H1 (cell line): ENCODE measurements at regions not wholly inside any gene's neighbourhood (a gene's known extent, or its start where the extent isn't known, plus 50 kb on each side); places are given as distances from the start of the nearest gene placed in this dataset.

Source experiments
- CTCF ChIA-PET: fragments of 300-600 bp; sonication (Branson Sonifier 250); formaldehyde crosslinking; loops from one replicate; lab custom pipeline; 2021; ENCODE audit not compliant: partially characterized antibody; lab: Charles Lee
- POLR2A ChIA-PET: fragments of 300-600 bp; sonication (Branson Sonifier 250); formaldehyde crosslinking; loops from one replicate; lab custom pipeline; 2021; ENCODE audit warnings: inconsistent platforms; ENCODE audit not compliant: partially characterized antibody; lab: Charles Lee
- DNase-seq, 2 experiments: peaks; one replicate each; pipeline versions ENCODE4 v3.0.0 to v3.0.0-alpha.2; 2010 to 2022; ENCODE audit warnings: low spot score in 2 of 2, low read depth in 1 of 2, mixed read lengths in 1 of 2
- FAIRE-seq: peaks from 2 replicates; lab custom pipeline; 2011; peaks lifted over from hg19 to GRCh38; lab: Jason Lieb, UNC
- H2AFZ ChIP-seq: 2 replicates; pipeline ENCODE4 v1.8.1; 2012; ENCODE audit warnings: low read length, inconsistent platforms
- H2AK5ac ChIP-seq: 2 replicates; pipeline ENCODE4 v1.6.1; 2013; ENCODE audit warnings: low read depth, low read length
- H2BK120ac ChIP-seq: replicated peaks from 2 replicates; pipeline ENCODE3; 2013; ENCODE audit warnings: low read depth, low read length, inconsistent platforms
- H2BK12ac ChIP-seq: 2 replicates; pipeline ENCODE4 v1.6.1; 2013; ENCODE audit warnings: low read depth, low read length
- H2BK15ac ChIP-seq: 2 replicates; pipeline ENCODE4 v1.6.1; 2013; ENCODE audit warnings: low read length
- H2BK20ac ChIP-seq: 2 replicates; pipeline ENCODE4 v1.6.1; 2013; ENCODE audit warnings: low read length
- H2BK5ac ChIP-seq: 2 replicates; pipeline ENCODE4 v1.6.1; 2013; ENCODE audit warnings: low read depth, low read length
- H3K14ac ChIP-seq: 2 replicates; pipeline ENCODE4 v1.6.1; 2013; ENCODE audit warnings: inconsistent platforms; ENCODE audit not compliant: insufficient read length
- H3K18ac ChIP-seq: 2 replicates; pipeline ENCODE4 v1.6.1; 2013; ENCODE audit warnings: low read length; ENCODE audit errors: extremely low read depth
- H3K23ac ChIP-seq: 2 replicates; pipeline ENCODE4 v1.6.1; 2013; ENCODE audit warnings: inconsistent platforms; ENCODE audit not compliant: insufficient read length
- H3K23me2 ChIP-seq: 2 replicates; pipeline ENCODE4 v1.6.1; 2013; ENCODE audit warnings: low read depth, low read length
- H3K27ac ChIP-seq: 2 replicates; pipeline ENCODE4 v1.6.1; 2011; ENCODE audit warnings: low read depth, low read length, inconsistent platforms
- H3K27me3 ChIP-seq, 4 experiments: replicated peaks in 1 of 4; 1 replicate in 1 of 4; 2 replicates in 3 of 4; pipeline versions ENCODE4 v1.6.1 to v1.8.1; 2011 to 2013; ENCODE audit warnings: low read length in 3 of 4, mild to moderate bottlenecking in 3 of 4, inconsistent platforms in 2 of 4, mixed read lengths in 2 of 4, moderate library complexity in 1 of 4; ENCODE audit not compliant: control insufficient read depth in 3 of 4, insufficient read depth in 3 of 4; ENCODE audit errors: extremely low read depth in 1 of 4
- H3K36me3 ChIP-seq, 4 experiments: 2 replicates each; pipeline versions ENCODE4 v1.6.1 to v1.8.1; 2011 to 2013; ENCODE audit warnings: mild to moderate bottlenecking in 4 of 4, low read length in 3 of 4, moderate library complexity in 2 of 4, control low read depth in 1 of 4, inconsistent platforms in 1 of 4; ENCODE audit not compliant: insufficient read depth in 4 of 4, control insufficient read depth in 2 of 4
- H3K4ac ChIP-seq: replicated peaks from 2 replicates; pipeline ENCODE3; 2013; ENCODE audit warnings: low read length, low read depth, mixed read lengths, inconsistent platforms; ENCODE audit not compliant: insufficient read length
- H3K4me1 ChIP-seq, 4 experiments: replicated peaks in 1 of 4; 1 replicate in 1 of 4; 2 replicates in 3 of 4; pipeline versions ENCODE4 v1.6.1 to v1.8.1; 2011 to 2013; ENCODE audit warnings: low read length in 3 of 4, inconsistent platforms in 2 of 4, mixed read lengths in 1 of 4; ENCODE audit not compliant: insufficient read depth in 4 of 4, control insufficient read depth in 3 of 4
- H3K4me2 ChIP-seq, 2 experiments: 2 replicates each; pipeline versions ENCODE4 v1.6.1 to v1.8.1; 2011 to 2013; ENCODE audit warnings: low read depth in 2 of 2, low read length in 2 of 2, control low read depth in 1 of 2, inconsistent platforms in 1 of 2, mild to moderate bottlenecking in 1 of 2; ENCODE audit not compliant: insufficient read depth in 1 of 2
- H3K4me3 ChIP-seq, 4 experiments: fragments of 200-600, 300-600 bp in 1 of 4; sonication (generic), shearing (Covaris generic), sonication (Bioruptor Twin) in 1 of 4; 2 replicates each; pipeline versions ENCODE4 v1.5.1 to v1.8.1; 2011 to 2016; ENCODE audit warnings: low read length in 4 of 4, low read depth in 3 of 4, control low read depth in 2 of 4, inconsistent platforms in 2 of 4, mild to moderate bottlenecking in 2 of 4, mixed read lengths in 1 of 4, moderate library complexity in 1 of 4; ENCODE audit not compliant: insufficient read depth in 2 of 4; ENCODE audit errors: extremely low read depth in 1 of 4
- H3K56ac ChIP-seq: replicated peaks from 2 replicates; pipeline ENCODE3; 2013; ENCODE audit warnings: low read depth, mild to moderate bottlenecking, mixed read lengths, low read length, inconsistent platforms; ENCODE audit not compliant: insufficient read length
- H3K79me1 ChIP-seq: 2 replicates; pipeline ENCODE4 v1.6.1; 2013; ENCODE audit warnings: low read depth, low read length, control low read depth
- H3K79me2 ChIP-seq, 2 experiments: 2 replicates each; pipeline versions ENCODE4 v1.6.1 to v1.8.1; 2012 to 2013; ENCODE audit warnings: low read length in 2 of 2, mild to moderate bottlenecking in 2 of 2, inconsistent platforms in 1 of 2; ENCODE audit not compliant: insufficient read depth in 2 of 2, control insufficient read depth in 1 of 2
- H3K9ac ChIP-seq, 4 experiments: replicated peaks in 1 of 4; 1 replicate in 1 of 4; 2 replicates in 3 of 4; pipeline versions ENCODE4 v1.6.1 to v1.8.1; 2011 to 2013; ENCODE audit warnings: low read depth in 3 of 4, low read length in 3 of 4, control low read depth in 2 of 4, mild to moderate bottlenecking in 2 of 4, moderate library complexity in 2 of 4, inconsistent platforms in 1 of 4; ENCODE audit errors: extremely low read depth in 1 of 4
- H3K9me3 ChIP-seq, 2 experiments: 2 replicates each; pipeline versions ENCODE4 v1.6.1 to v1.8.1; 2012 to 2013; ENCODE audit warnings: mild to moderate bottlenecking in 2 of 2, moderate library complexity in 2 of 2, control low read depth in 1 of 2, inconsistent platforms in 1 of 2, low read depth in 1 of 2, low read length in 1 of 2, mixed read lengths in 1 of 2; ENCODE audit not compliant: insufficient read depth in 2 of 2
- H4K20me1 ChIP-seq, 2 experiments: replicated peaks in 1 of 2; 2 replicates each; pipeline versions ENCODE3 to v1.8.1; 2011 to 2013; ENCODE audit warnings: inconsistent platforms in 2 of 2, low read length in 2 of 2, mild to moderate bottlenecking in 1 of 2; ENCODE audit not compliant: insufficient read depth in 2 of 2, control insufficient read depth in 1 of 2
- H4K5ac ChIP-seq: 2 replicates; pipeline ENCODE4 v1.6.1; 2013; ENCODE audit warnings: low read length, low read depth, mixed read lengths, inconsistent platforms; ENCODE audit not compliant: insufficient read length
- H4K8ac ChIP-seq: 2 replicates; pipeline ENCODE4 v1.8.0; 2013; ENCODE audit warnings: mild to moderate bottlenecking, moderate library complexity, low read length, inconsistent platforms; ENCODE audit not compliant: insufficient read depth; ENCODE audit errors: extremely low read depth
- H4K91ac ChIP-seq: replicated peaks from 2 replicates; pipeline ENCODE3; 2013; ENCODE audit warnings: low read length, mixed read lengths, inconsistent platforms; ENCODE audit not compliant: insufficient read length
- ASH2L ChIP-seq: fragments of 200-600, 300-600 bp; sonication (generic); IDR thresholded peaks from one replicate; pipeline ENCODE4 v1.7.1; 2017; ENCODE audit warnings: low read length
- CBX5 ChIP-seq: fragments of 300-800, 300-1000 bp; sonication (generic); IDR thresholded peaks from 2 replicates; pipeline ENCODE4 v1.7.1; 2016; ENCODE audit warnings: antibody characterized with exemption, low read length, low read depth
- HDAC6 ChIP-seq: IDR thresholded peaks from one replicate; pipeline ENCODE4 v1.7.1; 2012; ENCODE audit warnings: low read depth, mild to moderate bottlenecking, inconsistent platforms, low read length, moderate library complexity
- JUND ChIP-seq: IDR thresholded peaks from 2 replicates; pipeline ENCODE4 v1.6.1; 2011; ENCODE audit warnings: mild to moderate bottlenecking, improper control_type of control experiment, low read length
- NRF1 ChIP-seq: IDR thresholded peaks from 2 replicates; pipeline ENCODE4 v1.6.1; 2011; ENCODE audit warnings: mild to moderate bottlenecking, low read depth, low read length, improper control_type of control experiment
- RNF2 ChIP-seq: fragments of 200-900, 300-1000 bp; sonication (generic); IDR thresholded peaks from 2 replicates; pipeline ENCODE4 v1.7.1; 2016; ENCODE audit warnings: borderline replicate concordance, low read depth, mild to moderate bottlenecking, antibody characterized with exemption, low read length; ENCODE audit not compliant: poor library complexity, severe bottlenecking; ENCODE audit errors: missing control alignments
- TCF12 ChIP-seq: IDR thresholded peaks from 2 replicates; pipeline ENCODE4 v1.6.1; 2011; ENCODE audit warnings: low read depth, mild to moderate bottlenecking, low read length
- TEAD4 ChIP-seq: IDR thresholded peaks from 2 replicates; pipeline ENCODE4 v1.6.1; 2012; ENCODE audit warnings: low read depth, low read length, inconsistent platforms, mixed read lengths
- whole genome bisulfite sequencing, 2 experiments: shearing (Covaris generic) in 1 of 2; methylation state at CpG; one replicate each; pipeline versions ENCODE4 v1.1.6 to v1.1.7; 2013 to 2015; ENCODE audit warnings: low lambda C conversion rate in 2 of 2, mixed read lengths in 2 of 2, inconsistent platforms in 1 of 2, low coverage in 1 of 2, missing lambda C conversion rate in 1 of 2; ENCODE audit not compliant: insufficient replicate concordance in 2 of 2, insufficient coverage in 1 of 2, insufficient read length in 1 of 2; ENCODE audit errors: extremely low coverage in 1 of 2, missing lambda C conversion rate in 1 of 2; 5-methylcytosine and 5-hydroxymethylcytosine counted together

GRCh38 chr13:32829269-32829668, 187.0 kb upstream of the KL start:
- peaks cover 0 to 2% (median 0%) of the 10 kb centered on the region in 4 experiments; a peak in 1 of 7 replicates for H3K27me3 ChIP-seq
- H3K23ac ChIP-seq, result no peak overlapping the region
- no peak overlapping the region for H3K4me2 ChIP-seq
- no peaks in the 10 kb centered on the region for H3K23me2 ChIP-seq
- H4K8ac ChIP-seq, result peak overlapping the region; percentile 76; the same call in 1 of the 2 replicates
- no peaks in the 10 kb centered on the region for H4K20me1 ChIP-seq
- no peak overlapping the region for H2AK5ac ChIP-seq
- no peaks in the 10 kb centered on the region for H3K36me3 ChIP-seq
- ChIA-PET POLR2A (no interaction called here), CTCF (interaction anchor here (1.2 kb wide), 1 partner anchor 180 kb away, joined by 4 read pairs; no protein-coding TSS in a partner anchor)
- DNase-seq (no peak), FAIRE-seq (no peak)
- WGBS, 2 experiments, result 93% methylated on average over 6 of the region's 6 CpGs; no CpG with 5 or more reads in 1 of the 2 experiments
- H4K91ac ChIP-seq, result no peak overlapping the region
- no peak overlapping the region for H4K5ac ChIP-seq
- no peak overlapping the region for H3K9ac ChIP-seq
- H3K4me1 ChIP-seq, result peaks cover 0 to 11% (median 8%) of the 10 kb centered on the region in 4 experiments; a peak in 4 of 7 replicates
- no peak overlapping the region for H3K4me3 ChIP-seq
- TF ChIP-seq CBX5 (no peak), JUND (no peak), ASH2L (no peak), NRF1 (no peak), TEAD4 (no peak), HDAC6 (no peak), TCF12 (no peak), RNF2 (no peak)
- no peaks in the 10 kb centered on the region for H3K79me1 ChIP-seq
- no peak overlapping the region for H2BK120ac ChIP-seq
- no peak overlapping the region for H2AFZ ChIP-seq
- no peak overlapping the region for H2BK20ac ChIP-seq
- no peaks in the 10 kb centered on the region for H3K79me2 ChIP-seq
- no peak overlapping the region for H2BK15ac ChIP-seq
- no peak overlapping the region for H3K18ac ChIP-seq
- H2BK12ac ChIP-seq, result no peak overlapping the region
- H3K9me3 ChIP-seq, result no peaks in the 10 kb centered on the region
- no peak overlapping the region for H3K27ac ChIP-seq
- no peak overlapping the region for H3K4ac ChIP-seq
- H2BK5ac ChIP-seq, result no peak overlapping the region
- no peak overlapping the region for H3K56ac ChIP-seq
- H3K14ac ChIP-seq, result no peak overlapping the region
